ENCODE measurements at regions not wholly inside any gene's neighbourhood (a gene's known extent, or its start where the extent isn't known, plus 50 kb on each side); places are given as distances from the start of the nearest gene placed in this dataset.

DNA sequence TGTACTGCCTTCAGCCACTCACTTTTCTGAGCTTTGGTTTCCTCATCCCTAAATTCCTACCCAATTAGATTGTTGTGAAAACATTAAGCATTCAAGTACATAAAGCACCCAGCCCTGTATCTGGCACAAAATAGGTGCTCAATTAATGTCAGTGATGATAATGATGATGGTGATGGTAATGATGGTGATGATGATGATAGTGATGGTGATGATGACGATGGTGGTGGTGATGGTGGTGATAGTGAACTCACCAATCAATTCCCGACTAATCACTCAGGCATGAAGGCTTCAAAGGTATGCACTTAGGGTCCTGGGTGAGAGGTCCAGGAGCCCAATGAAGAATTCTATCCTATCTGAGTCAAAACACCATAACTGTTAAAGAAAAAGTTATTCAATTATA, 383.5 kb downstream of the MATN1 start:
- H3K27me3 ChIP-seq = no peaks in the 10 kb centered on the region
- no peak for DNase-seq
- no peak overlapping the region for H3K27ac ChIP-seq
- no peak for TF ChIP-seq POLR2A (IDR thresholded peaks at IDR 0.05)
- TF ChIP-seq CTCF (IDR thresholded peaks at IDR 0.05) = no peak
- intact Hi-C loops (cut with DNase I) = no loop called here
- no peak overlapping the region for H3K4me3 ChIP-seq (replicated peaks in 1 of 3)
- H3K9me3 ChIP-seq = no peaks in the 10 kb centered on the region
- H3K36me3 ChIP-seq = no peaks in the 10 kb centered on the region
- H3K4me1 ChIP-seq = no peaks in the 10 kb centered on the region
- whole genome bisulfite sequencing, 2 donors = 74 to 80% methylated on average over 2 of the region's 2 CpGs

GRCh38 chr1:30338765-30339164, 384.6 kb downstream of the MATN1 start:
- WGBS, 2 donors = 91 to 95% methylated on average over 2 of the region's 2 CpGs
- no peak for DNase-seq
- no peak overlapping the region for H3K27ac ChIP-seq
- H3K4me1 ChIP-seq = no peaks in the 10 kb centered on the region
- no peak overlapping the region for H3K4me3 ChIP-seq (replicated peaks in 1 of 3)
- no peaks in the 10 kb centered on the region for H3K27me3 ChIP-seq
- H3K36me3 ChIP-seq = no peaks in the 10 kb centered on the region
- intact Hi-C loops (cut with DNase I) = no loop called here
- TF ChIP-seq CTCF (IDR thresholded peaks at IDR 0.05) = no peak
- no peak for TF ChIP-seq POLR2A (IDR thresholded peaks at IDR 0.05)
- no peaks in the 10 kb centered on the region for H3K9me3 ChIP-seq

DNA sequence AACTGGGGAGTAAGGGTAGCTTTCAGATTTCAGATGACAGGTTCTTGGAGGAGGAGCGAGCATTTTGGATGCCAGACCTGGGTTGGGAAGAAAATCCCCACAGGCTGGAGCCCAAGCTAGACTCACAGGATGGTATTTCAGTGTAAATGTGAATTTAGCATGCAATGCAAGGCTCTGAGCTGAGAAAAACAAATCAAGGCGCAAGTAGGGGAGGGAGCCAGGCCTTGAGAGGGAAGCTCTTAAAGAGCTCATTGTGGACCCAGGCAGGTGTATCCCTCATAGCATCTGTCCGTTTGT, 386.1 kb downstream of the MATN1 start:
- no peak overlapping the region for H3K27ac ChIP-seq
- no peaks in the 10 kb centered on the region for H3K36me3 ChIP-seq
- no peaks in the 10 kb centered on the region for H3K4me1 ChIP-seq
- H3K27me3 ChIP-seq = no peaks in the 10 kb centered on the region
- TF ChIP-seq POLR2A (IDR thresholded peaks at IDR 0.05) (no peak), CTCF (IDR thresholded peaks at IDR 0.05) (no peak)
- intact Hi-C loops (cut with DNase I) = no loop called here
- no peak for DNase-seq
- no peak overlapping the region for H3K4me3 ChIP-seq (replicated peaks in 1 of 3)
- 39 to 41% methylated on average over 3 of the region's 3 CpGs for WGBS, 2 donors
- H3K9me3 ChIP-seq = no peaks in the 10 kb centered on the region

- H3K27ac ChIP-seq = no peak overlapping the region
Observed at GRCh38 chr1:30336550-30337323, 386.6 kb downstream of the MATN1 start.

More at GRCh38 chr1:30336550-30337323, 386.6 kb downstream of the MATN1 start:
- no peaks in the 10 kb centered on the region for H3K27me3 ChIP-seq
- H3K9me3 ChIP-seq = no peaks in the 10 kb centered on the region
- no peak for DNase-seq
- no peak for TF ChIP-seq CTCF (IDR thresholded peaks at IDR 0.05)
- TF ChIP-seq POLR2A (IDR thresholded peaks at IDR 0.05) = no peak
- no peaks in the 10 kb centered on the region for H3K4me1 ChIP-seq
- no peak overlapping the region for H3K4me3 ChIP-seq (replicated peaks in 1 of 3)
- no peaks in the 10 kb centered on the region for H3K36me3 ChIP-seq
- WGBS, 2 donors = 72 to 80% methylated on average over 14 of the region's 16 CpGs
- intact Hi-C loops (cut with DNase I) = no loop called here

Data from thyroid gland (tissue), 4 donors.